NCI-H748 treated with DMSO at 0.1 percent for 48 hours (cell line): ENCODE measurements at regions not wholly inside any gene's neighbourhood (a gene's known extent, or its start where the extent isn't known, plus 50 kb on each side); places are given as distances from the start of the nearest gene placed in this dataset.
"Not testable (repeated sequence)": the region's sequence is repeated elsewhere in the genome, so short reads cannot be mapped to it uniquely, and the experiment has no call there.

Experiments
- DNase-seq: peaks from one replicate; lab custom pipeline; 2025; lab: John Stamatoyannopoulos, UW

GRCh38 chr11:91653079-91653754, 571.4 kb upstream of the FAT3 start:
- DNase-seq, result no peak

DNA sequence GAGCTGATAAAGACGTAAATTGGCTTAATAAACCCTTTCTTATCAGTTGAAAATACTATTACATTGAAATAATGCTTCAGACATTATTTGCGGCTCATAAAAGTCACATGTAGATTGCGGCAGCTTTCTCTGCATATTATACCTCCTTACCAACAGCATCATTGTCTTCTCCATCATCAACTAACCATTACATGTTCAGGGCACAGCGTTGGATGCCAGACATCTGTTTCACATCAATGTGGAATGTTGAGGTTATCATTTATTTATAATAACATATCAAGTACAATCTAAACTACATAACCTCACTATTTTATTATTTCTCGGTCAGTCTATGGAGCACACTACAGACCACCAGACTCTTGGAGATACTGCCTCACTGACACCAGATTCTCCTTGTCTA, 573.8 kb upstream of the FAT3 start:
- DNase-seq, result no peak

GRCh38 chr11:91641153-91641552, 583.5 kb upstream of the FAT3 start:
- DNase-seq, result no peak

- DNase-seq, result no peak
Measured at GRCh38 chr11:91639359-91639758, 585.3 kb upstream of the FAT3 start.

- DNase-seq, result no peak
Measured at GRCh38 chr11:91630916-91631673, 593.5 kb upstream of the FAT3 start.

GRCh38 chr11:91625495-91625894, 599.1 kb upstream of the FAT3 start:
- DNase-seq, result no peak

- no peak for DNase-seq
Measured at GRCh38 chr11:91624021-91624420, 600.6 kb upstream of the FAT3 start.

DNA sequence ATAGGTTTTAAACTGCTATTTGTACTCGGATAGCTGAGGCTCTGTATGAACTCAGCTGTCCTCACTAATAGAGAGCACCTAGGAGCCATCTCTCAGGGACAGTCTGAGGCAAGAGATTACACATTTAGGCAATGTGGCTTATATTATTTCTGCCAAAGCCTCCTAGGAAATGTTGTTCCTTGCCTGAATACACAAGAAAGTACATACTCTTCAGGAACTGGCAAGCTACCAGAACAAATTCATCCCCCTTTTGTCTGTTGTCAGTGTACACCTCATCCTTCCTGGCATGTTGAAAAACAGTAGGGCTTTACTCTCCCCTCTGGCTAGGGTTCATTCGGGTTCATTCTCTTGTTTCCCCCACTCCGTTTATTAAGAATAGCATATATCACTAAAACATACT, 615.9 kb upstream of the FAT3 start:
- DNase-seq, result no peak

GRCh38 chr11:91596111-91596510, 628.5 kb upstream of the FAT3 start:
- DNase-seq, result no peak

- no peak for DNase-seq
Measured at GRCh38 chr11:91591021-91591420, 633.6 kb upstream of the FAT3 start.

- no peak for DNase-seq
Measured at GRCh38 chr11:91587131-91587530, 637.5 kb upstream of the FAT3 start.

- DNase-seq, result no peak
Measured at GRCh38 chr11:91585035-91585801, 639.4 kb upstream of the FAT3 start.

DNA sequence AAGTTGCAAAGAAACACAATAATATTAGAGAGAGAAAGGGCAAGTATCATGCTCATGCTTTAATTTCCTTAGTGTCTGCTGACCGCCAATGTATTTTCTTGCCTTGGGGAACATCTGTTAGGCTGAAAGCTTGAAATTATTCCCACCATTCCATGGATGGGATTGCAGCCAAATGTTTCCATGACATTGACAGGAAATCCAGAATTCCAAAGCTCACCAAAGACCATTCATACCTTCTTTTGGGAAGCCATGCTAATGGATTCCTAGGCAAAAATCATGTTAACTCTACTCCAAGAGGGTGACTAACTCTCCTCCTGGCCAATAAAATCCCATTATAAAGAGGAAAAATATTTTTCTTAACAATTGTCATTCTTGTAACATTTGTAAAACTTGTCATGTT, 661.4 kb upstream of the FAT3 start:
- DNase-seq, result no peak

DNA sequence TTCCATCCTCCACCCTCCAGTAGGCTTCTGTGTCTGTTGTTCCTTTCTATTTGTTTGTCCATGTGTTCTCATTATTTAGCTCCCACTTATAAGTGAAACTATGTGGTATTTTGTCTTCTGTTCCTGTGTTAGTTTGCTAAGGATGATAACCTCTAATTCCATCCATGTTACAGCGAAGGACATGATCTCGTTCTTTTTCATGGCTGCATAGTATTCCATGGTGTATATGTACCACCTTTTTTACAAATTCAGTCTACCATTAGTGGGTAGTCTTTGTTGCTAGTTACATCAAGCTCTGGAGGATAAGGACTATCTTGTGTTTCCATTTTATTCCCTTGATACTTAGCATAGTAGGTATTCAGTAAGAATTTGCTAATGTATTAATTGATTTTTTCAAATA, 664.2 kb upstream of the FAT3 start:
- DNase-seq, result no peak

DNA sequence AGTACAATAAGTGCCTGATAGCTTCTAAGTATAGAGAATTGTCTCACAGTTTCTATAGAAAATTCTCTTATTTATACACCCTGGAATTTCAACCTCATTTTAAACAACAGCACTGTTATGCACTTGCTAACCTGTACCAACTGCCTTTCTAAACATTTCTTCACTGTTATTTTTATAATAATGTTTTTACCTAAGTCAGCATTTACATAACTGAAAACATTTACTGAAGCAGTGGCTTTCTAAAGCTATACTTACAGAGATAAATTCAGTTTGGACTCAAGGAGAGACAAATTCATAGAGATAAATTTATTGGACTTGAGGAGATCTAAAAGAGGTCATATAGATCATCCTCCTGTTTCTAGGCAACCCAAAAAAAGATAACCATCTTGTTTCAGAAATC, 686.6 kb upstream of the FAT3 start:
- no peak for DNase-seq

DNA sequence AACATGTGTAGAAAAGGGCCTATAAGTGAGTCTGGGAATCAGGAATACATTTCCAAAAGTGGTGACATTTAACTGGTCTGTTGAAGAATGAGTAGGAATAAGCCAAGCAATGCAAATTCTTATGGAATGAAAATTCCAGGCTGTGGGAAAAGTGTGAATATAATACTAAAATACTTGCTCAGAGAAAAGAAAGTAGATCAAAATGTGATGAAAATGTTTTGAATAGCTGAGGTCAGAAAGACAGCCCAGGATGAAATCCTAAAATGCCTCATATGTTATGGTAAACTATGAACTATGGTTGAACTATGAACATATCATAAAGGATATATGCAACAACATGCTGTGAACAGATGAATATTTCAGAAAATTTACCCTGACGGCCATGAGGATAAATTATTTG, 688.3 kb upstream of the FAT3 start:
- no peak for DNase-seq

- DNase-seq, result no peak
Measured at GRCh38 chr11:91528965-91529364, 695.7 kb upstream of the FAT3 start.

DNA sequence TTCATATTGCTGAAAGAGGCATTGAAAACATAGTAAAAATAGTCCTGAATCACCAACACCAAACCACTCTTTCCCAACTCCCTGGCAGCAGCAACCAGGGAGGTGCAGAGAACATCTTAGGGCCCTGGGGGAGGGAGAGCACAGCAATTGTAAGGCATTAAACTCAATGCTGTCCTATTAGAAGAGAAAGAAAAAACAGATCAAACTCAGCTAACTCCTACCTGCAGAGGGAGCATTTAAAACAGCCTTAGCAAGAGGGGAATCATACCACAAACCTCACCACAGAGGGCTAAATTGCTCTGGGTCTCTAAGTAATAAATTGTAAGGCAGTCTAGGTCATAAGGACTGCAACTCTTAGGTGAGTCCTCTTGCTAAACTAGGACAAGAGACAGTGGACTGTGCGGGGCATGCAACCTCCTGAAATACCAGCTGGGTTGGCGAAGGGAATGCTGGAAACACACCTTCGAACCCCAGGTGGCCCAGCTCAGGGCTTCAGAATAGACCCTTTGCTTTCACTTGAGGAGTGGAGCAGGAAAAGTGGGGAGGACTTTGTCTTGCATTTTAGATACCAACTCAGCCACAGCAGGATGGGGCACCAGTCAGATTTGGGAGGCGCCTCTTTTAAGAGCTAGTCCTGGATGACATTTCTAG, 697.1 kb upstream of the FAT3 start:
- DNase-seq, result no peak

DNA sequence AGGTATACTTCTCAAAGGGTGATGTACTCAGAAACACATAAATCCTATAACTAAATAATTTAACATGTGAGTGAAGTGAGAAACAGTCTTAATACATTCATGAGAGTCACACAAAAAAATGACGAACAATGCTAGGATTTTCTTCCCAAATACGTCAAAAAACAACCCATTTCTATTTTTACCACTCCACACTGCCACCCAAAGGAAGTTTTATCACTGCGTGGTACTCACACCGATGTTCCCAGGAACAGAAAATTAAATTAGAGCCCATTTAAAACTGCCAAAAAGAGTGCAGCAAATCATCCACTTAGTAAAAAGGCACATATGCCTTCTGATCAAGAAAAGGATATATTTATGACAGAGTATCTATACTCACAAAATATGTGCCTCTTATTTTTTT, 710.9 kb upstream of the FAT3 start:
- DNase-seq, result no peak

- DNase-seq, result no peak
Measured at GRCh38 chr11:91497847-91498246, 726.8 kb upstream of the FAT3 start.

DNA sequence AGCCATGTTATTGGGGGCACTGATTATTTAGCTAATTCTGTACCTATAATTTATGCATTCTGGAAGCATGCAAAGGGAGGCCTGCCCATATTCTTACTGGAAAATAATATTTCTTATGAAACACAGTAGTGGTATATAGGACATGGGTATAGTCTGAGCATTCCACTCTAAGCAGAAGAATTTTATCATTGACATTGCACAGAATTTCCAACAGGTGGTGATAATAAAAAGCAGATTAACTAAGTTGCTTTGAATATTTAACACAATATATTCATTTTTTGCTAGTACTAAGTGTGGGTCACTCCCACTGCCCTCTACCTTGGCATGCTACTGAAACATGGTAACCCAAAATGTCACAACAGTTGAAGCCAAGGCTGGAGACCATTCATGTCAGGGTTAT, 728.8 kb upstream of the FAT3 start:
- no peak for DNase-seq

GRCh38 chr11:91489989-91490388, 734.6 kb upstream of the FAT3 start:
- DNase-seq, result no peak

- not testable (repeated sequence) for DNase-seq
Measured at GRCh38 chr11:91483956-91484355, 740.7 kb upstream of the FAT3 start.
